ENCODE measurements at regions not wholly inside any gene's neighbourhood (a gene's known extent, or its start where the extent isn't known, plus 50 kb on each side); places are given as distances from the start of the nearest gene placed in this dataset.
"Not testable (repeated sequence)": the region's sequence is repeated elsewhere in the genome, so short reads cannot be mapped to it uniquely, and the experiment has no call there.

- in situ Hi-C loops (cut with HindIII; ENCODE audit: low sequenced_read_pairs) = no loop called here
- TF ChIP-seq CTCF (IDR thresholded peaks at IDR 0.05; ENCODE audit: low read depth, low read length, missing control alignments) = no peak
- no peak overlapping the region for H3K4me3 ChIP-seq (ENCODE audit: low read depth, low read length)
- no peak for DNase-seq (ENCODE audit: low read depth)
These were observed 684.8 kb upstream of the BCHE start for GRCh38 chr3:166522017-166522416.

GRCh38 chr3:166519443-166519842 is 682.2 kb upstream of the BCHE start:
- H3K4me3 ChIP-seq (ENCODE audit: low read depth, low read length) = no peak overlapping the region
- TF ChIP-seq CTCF (IDR thresholded peaks at IDR 0.05; ENCODE audit: low read depth, low read length, missing control alignments) = no peak
- in situ Hi-C loops (cut with HindIII; ENCODE audit: low sequenced_read_pairs) = no loop called here
- no peak for DNase-seq (ENCODE audit: low read depth)

GRCh38 chr3:166518040-166518439 is 680.8 kb upstream of the BCHE start:
- in situ Hi-C loops (cut with HindIII; ENCODE audit: low sequenced_read_pairs) = no loop called here
- H3K4me3 ChIP-seq (ENCODE audit: low read depth, low read length) = no peak overlapping the region
- TF ChIP-seq CTCF (IDR thresholded peaks at IDR 0.05; ENCODE audit: low read depth, low read length, missing control alignments) = no peak
- DNase-seq (ENCODE audit: low read depth) = no peak

- in situ Hi-C loops (cut with HindIII; ENCODE audit: low sequenced_read_pairs) = no loop called here
These were observed 673.2 kb upstream of the BCHE start for GRCh38 chr3:166510382-166510781.

GRCh38 chr3:166500420-166500819 is 663.2 kb upstream of the BCHE start:
- H3K4me3 ChIP-seq (ENCODE audit: low read depth, low read length); in situ Hi-C loops (cut with HindIII; ENCODE audit: low sequenced_read_pairs); DNase-seq (ENCODE audit: low read depth): not testable (repeated sequence)

More at GRCh38 chr3:166510382-166510781, 673.2 kb upstream of the BCHE start:
- no peak overlapping the region for H3K4me3 ChIP-seq (ENCODE audit: low read depth, low read length)
- no peak for DNase-seq (ENCODE audit: low read depth)
- no peak for TF ChIP-seq CTCF (IDR thresholded peaks at IDR 0.05; ENCODE audit: low read depth, low read length, missing control alignments)

- no peak overlapping the region for H3K4me3 ChIP-seq (ENCODE audit: low read depth, low read length)
- TF ChIP-seq CTCF (IDR thresholded peaks at IDR 0.05; ENCODE audit: low read depth, low read length, missing control alignments) = no peak
- no peak for DNase-seq (ENCODE audit: low read depth)
- in situ Hi-C loops (cut with HindIII; ENCODE audit: low sequenced_read_pairs) = no loop called here
These were observed 662.4 kb upstream of the BCHE start for GRCh38 chr3:166499636-166500035.

GRCh38 chr3:166498446-166498845 is 661.2 kb upstream of the BCHE start:
- in situ Hi-C loops (cut with HindIII; ENCODE audit: low sequenced_read_pairs) = no loop called here
- no peak for TF ChIP-seq CTCF (IDR thresholded peaks at IDR 0.05; ENCODE audit: low read depth, low read length, missing control alignments)
- no peak for DNase-seq (ENCODE audit: low read depth)
- H3K4me3 ChIP-seq (ENCODE audit: low read depth, low read length) = no peak overlapping the region
